NCI-H1417 (cell line): ENCODE measurements at regions not wholly inside any gene's neighbourhood (a gene's known extent, or its start where the extent isn't known, plus 50 kb on each side); places are given as distances from the start of the nearest gene placed in this dataset.
A peak's percentile ranks its signal among the peaks of the same experiment; 100 is the strongest.
"Not testable (repeated sequence)": the region's sequence is repeated elsewhere in the genome, so short reads cannot be mapped to it uniquely, and the experiment has no call there.

ENCODE experiments used
- DNase-seq, 3 experiments: peaks; one replicate each; lab custom pipeline; 2025; lab: John Stamatoyannopoulos, UW

DNA sequence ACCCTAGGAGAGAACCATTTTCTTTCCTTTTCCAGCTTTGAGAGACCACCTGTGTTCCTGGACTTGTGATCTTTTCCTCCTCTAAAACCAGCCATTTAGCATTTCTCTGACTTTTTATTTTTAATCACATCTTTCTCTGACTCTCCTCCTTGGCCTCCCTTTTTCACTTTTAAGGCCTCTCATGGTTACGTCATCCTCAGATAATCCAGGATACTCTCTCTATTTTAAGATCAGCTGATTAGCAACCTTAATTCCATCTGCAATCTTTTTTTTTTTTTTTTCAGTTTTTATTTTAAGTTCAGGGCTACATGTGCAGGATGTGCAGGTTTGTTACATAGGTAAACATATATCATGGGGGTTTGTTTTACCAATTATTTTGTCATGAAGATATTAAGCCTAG is 54.0 kb downstream of the RFPL4B start:
- DNase-seq, result no peak

DNA sequence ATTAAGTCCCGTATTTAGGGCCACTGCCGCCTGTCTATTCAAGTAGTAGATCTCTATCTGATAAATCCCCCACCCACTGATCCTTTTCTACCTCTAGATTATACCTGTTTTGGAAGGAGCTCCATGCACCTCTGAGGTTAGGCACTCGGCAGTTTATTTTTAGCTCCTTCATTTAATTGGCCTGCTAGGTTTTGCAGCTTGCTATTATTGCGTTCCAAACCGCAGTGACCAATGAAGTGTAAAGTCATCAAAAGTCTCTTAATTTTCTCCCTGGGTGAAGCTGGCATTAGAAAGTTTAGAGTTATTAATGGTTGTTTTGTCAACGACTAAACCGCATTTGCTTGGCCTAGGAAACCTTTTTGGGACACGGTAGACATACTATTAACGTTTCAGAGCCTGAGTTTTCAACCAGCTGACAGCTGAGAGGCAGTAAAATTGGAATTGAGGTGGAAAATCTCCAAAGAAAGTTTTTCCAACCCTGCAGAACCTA is 60.0 kb downstream of the RFPL4B start:
- DNase-seq, result peak in 1 of 3 experiments; percentile 39

DNA sequence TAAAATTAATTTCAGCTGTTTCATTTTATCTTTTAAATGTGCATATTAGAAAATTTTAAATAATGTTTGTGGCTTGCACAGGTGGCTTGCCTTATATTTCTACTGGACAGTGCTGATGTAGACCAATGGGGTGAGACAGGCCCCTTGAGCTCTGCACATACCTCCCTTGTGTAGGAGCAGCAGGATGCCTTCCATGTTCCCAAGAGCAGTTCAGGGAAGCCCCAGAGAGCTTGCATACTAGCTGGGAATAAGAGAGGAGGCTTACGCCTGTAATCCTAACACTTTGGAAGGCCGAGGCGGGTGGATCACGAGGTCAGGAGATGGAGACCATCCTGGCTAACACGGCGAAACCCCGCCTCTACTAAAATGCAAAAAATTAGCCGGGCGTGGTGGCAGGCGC is 61.4 kb downstream of the RFPL4B start:
- DNase-seq, result no peak

DNA sequence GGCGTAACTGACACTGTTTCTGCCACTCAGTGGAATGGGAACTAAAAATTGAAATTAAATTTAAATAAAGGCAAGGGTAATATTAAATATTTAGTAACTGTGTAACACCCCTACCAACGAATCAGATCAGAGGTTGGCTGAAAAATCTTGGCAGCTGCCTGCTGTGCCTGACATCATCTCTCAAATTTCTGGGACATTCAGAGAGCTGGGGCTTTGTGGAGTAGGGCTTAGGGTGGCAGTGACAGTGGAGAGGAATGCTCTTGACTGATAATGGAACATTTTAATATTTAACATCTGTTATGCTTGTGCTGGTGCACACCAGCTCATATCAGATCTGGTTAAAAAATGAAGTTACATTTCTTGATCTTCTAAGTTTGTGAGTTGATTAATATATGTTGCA is 62.2 kb downstream of the RFPL4B start:
- DNase-seq, result no peak

DNA sequence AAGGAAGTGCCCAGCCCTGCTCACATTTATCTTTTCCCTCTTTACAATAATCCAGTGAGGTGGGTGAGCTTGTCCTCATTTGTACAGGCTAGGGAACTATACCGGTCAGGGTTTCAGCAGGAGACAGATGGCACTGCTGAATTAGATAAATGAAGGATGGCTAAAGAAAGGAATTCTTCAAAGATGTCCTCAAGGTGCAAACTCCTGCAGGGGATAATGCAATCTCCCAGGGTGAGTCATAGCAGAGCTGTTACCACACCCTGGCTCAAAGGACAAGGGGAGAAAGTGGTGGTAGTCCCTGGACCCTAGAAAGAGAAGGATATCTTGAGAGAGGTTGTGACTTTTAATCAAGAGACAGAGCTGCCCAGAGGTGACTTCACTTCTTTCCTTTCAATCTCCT is 66.7 kb downstream of the RFPL4B start:
- no peak for DNase-seq

DNA sequence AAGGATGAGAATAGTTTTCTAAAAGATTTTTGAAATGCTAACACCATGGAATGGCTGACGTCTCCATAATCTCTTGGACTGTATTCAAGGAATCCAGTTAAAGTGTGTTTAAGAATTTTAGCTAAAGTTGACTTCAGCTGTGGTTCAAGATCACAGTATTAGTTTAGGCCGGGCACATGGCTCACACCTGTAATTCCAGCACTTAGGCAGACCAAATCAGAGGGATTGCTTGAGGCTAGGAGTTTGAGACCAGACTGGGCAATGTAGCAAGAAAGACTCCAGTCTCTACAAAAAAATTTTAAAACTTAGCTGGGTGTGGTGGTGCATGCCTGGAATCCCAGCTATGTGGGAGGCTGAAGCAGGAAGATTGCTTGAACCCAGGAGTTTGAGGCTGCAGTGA is 68.2 kb downstream of the RFPL4B start:
- DNase-seq, result no peak

DNA sequence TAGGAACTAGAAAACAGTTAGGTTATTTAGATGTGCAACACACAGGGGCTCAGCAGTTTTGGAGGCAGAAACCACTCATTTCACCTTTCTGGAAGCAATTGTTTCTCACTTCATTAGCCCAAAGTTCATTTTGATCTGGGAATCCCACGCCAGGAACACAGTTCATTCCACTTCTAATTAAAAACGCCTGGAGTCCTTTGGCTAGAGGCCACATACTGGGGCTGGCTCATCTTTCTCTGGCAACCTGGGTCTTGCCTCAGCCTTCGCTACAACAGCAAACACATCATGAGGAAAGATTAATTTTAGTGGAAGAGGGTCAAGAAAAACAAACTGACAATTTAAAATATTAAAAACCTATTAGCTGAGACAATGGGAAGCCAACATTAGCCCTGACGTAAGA is 69.7 kb downstream of the RFPL4B start:
- DNase-seq, result no peak

DNA sequence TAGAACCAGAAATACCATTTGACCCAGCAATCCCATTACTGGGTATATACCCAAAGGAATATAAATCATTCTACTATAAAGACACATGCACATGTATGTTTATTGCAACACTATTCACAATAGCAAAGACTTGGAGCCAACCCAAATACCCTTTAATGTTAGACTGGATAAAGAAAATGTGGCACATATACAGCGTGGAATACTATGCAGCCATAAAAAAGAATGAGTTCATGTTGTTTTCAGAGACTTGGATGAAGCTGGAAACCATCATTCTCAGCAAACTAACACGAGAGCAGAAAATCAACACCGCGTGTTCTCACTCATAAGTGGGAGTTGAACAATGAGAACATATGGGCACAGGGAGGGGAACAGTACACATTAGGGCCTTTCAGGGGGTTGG is 79.9 kb downstream of the RFPL4B start:
- DNase-seq, result not testable (repeated sequence)

DNA sequence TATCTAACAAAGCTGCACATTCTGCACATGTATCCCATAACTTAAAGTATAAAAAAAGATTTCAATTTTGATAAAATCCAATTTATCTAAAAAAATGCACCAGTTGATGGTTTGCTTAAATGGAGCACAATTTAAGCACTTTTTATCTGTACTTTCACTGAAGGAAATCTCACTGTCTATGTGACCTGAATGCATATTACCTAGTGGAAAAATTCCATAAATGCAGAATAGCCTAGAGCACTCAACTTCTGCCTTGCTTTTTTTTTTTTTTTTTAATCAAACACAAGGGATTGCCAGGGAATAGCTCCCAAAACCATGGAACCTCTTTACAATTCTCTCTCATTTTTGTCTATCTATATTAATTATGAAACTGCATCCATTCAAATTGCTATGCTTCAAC is 80.4 kb downstream of the RFPL4B start:
- no peak for DNase-seq

DNA sequence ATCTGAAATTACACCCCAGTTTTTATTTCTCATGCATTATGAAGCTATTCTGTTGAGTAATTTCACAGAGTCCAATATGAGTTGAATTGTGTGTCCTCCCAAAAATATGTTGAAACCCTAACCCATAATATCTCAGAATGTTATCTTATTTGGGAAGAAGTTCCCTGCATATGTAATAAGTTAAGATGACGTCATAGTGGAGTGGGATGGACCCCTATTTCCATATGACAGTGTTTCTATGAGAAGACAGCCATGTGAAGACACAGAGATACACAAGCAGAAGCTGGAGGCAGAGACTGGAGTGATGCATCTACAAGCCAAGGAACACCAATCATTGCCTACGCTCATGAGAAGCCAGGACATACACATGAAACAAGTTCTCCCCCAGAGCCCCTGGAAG is 81.3 kb downstream of the RFPL4B start:
- DNase-seq, result no peak

DNA sequence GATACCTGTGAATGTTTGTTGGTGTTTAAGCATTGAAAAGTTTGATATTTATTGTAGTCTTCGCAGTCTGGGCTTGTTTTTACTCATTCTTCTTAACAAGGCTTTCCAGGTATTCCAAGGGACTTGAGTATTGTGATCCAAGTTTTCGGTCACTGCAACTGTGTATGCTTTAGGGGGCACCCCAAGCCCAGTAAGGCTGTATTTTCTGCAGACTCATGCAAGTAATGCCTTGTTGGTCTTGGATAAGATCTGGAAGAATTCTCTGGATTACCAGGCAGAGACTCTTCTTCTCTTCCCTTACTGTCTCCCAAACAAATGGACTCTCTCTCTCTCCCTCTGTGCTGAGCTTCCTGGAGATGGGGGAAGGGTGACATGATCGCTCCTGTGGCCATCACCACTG is 82.1 kb downstream of the RFPL4B start:
- peak in 1 of 3 experiments; percentile 17 for DNase-seq

DNA sequence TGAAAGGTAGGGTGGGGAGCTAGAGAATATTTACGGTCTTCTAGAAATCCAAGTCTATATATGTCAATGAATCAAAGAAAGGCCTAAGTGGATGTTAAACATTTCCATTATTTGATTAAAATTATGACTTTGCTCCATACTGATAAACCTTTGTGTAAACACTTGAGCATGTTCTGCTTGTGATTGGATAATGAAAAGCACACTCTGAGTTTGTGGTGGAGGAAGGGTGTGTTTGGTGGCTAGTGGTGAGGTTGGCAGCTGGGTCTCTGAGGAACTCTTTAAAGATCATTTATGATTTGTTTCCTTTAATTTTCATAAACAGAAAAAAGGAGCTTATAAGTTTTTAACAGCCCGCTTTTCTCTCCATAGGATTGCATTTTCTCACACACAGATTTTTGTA is 84.7 kb downstream of the RFPL4B start:
- peak in 1 of 3 experiments; percentile 57 for DNase-seq

DNA sequence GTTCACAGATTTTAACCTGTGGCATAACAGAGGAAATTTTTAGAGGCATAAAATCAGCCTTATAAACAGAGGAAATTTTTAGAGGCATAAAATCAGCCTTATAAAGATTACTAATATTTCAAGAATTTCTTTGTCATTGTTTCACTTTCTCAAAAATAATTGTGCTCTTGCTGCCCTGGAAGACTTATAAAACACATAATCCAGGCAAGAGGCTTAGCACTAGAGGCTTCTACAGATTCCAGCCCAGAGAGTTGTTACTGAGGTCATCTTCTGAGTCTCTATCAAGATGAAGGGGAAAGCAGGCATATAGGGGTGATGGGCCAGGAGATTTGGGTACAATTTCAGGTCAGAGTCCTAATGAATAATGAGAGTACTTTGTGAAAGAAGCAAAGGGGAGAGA is 85.7 kb downstream of the RFPL4B start:
- no peak for DNase-seq

DNA sequence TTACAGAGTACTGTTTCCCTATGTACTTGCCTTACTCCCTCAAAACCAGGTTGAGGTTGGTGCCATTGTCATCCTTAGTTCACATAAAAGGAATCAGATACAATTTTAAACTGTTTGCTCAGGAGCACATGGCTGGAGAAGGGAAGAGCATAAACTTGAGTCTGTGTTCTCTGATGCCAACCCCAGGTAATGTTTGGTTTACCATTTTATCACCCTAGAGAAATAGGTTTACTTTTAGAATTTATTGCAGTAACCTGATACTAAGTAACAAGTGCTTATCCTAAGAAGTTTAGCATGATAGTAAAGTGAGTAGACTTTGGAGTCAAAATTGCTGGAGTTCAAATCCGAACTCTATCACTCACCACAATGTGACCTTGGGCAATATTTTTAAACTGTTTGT is 86.3 kb downstream of the RFPL4B start:
- DNase-seq, result peak; percentile 31 to 81 (median 55)

DNA sequence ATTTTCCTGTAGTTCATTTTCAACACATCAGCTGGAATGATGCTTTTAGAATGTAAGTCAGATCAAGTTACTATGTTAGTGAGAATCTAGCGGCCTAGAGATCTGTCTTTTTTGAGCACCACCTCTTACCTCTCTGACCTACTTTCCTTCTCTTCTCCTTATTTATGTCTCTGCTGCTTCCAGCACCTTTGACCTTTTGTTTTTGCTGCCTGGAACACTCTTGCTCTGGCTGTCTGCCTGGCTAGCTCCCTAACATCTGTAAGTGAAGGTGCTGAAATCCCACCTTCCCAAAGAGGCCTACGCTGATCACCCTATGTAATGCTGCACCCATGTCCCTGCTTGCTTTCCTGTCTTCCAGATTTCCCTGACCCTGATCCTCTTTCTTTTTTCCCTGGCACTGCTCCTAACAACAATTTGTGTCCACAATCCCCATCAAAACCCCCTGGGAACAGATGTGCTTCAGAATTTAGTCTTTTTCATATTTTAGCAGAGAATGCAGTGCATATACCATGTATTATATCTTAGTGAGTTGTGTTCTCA is 87.8 kb downstream of the RFPL4B start:
- DNase-seq, result no peak

DNA sequence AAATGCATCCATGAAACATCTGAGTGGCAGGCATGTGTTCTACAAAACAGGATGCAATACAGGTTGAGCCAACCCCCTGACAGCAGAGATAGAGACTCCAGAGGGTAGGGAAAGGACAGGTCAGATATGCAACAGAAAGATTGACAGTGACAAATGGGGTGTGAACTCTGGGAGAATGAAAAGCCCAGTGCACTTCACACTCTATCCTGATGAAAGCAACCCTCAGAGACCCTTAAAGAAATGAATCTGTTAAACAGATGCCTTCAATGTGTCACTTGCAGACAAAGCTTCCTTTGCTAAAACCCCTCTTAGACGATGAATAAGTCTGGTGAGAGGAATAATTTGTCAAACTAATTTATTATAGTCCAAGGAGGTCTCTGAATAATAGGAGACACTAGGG is 89.9 kb downstream of the RFPL4B start:
- DNase-seq, result peak in 2 of 3 experiments; percentile 29 to 31

DNA sequence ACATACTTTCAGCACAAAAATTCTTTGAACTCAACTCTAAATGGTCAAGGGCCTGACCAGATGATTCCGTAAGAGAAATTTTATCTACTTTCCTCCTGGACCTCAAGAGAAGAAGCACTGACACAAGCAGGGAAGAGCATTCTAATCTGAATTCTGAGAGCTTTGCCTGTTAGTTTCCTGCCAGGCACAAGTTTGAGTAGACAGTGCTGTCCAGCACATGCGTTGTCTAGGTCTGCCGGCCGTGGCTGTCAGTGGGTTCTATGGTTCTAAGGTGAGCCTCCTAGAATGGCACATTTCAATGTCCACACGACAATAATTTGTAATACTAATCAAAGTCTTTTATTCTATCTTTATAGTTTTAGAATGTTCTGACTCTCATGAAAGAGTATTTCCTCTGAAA is 91.9 kb downstream of the RFPL4B start:
- DNase-seq, result no peak

DNA sequence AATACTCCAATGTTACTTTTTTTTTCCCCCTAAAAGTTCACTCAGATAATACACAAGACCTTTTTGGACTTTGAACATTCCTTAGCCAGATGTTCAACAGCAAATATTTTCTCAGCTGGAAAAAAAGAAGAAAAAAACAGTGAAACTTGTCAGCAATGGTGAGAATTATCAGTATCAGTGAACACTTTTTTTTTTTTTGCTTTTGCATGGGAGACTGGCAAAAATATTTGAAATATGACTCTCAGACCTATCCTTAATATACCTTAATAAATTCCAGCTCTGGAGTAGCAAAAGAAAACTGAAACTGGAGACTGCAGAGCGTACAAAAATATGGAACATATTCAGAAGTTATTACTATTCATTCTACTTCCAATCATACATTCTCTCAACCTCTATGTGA is 92.3 kb downstream of the RFPL4B start:
- no peak for DNase-seq

DNA sequence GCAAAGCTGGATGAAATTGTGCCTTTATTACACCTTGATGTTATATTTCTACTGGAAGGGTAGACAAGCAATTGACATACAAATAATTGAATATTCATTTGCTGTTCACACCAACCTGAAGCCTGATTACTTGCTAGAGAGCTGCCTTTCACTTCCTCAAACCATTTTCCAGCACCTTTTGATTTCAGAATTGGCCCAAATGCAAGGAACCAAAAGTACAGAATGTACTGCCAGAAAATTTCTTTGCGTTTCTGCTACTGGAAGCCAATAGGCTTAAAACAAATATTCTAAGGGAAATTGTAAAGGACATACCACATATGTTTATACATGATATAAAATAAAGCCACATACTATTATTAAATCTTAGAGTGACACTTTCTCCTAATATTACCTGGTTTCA is 94.5 kb downstream of the RFPL4B start:
- DNase-seq, result no peak

DNA sequence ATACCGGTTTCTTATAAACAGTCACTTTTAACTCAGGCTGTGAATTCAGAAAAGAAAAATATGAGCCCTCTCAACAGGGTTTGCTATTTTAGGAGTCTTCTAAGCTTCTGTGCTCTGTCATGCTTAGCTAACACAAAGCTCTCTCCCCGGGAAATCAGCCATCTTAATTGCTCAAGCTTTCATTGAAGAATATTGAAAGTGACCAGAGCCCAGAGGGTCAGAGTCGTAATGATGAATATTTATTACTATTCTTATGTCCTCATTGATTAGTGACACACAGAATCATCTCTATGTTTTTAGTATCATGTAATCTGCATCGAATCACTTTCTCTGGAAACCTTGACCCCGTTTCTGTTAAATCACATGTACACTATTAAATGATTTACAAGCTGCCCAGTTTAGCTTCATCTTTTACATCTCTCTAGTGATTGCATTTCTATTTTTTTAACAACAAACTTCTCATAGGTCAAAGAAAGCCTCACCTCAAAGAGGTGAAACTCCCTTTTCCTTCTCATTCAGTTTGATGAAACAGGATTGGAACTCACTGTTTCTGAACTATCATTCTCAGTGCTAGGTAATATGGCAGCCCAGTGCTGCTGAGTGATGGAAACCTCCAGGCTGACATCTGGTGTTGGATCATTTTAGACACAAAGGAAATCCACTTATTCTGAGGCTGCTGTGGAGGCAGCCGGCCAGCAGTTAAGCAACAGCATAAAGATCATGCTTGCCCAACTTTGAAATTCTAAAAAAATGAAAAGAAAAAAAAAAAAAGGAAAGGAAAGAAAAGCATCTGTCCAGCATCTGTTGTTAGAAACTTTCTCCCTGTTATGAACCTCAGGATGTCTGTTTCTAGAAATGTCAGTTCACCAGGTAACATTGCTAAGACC is 96.3 kb downstream of the RFPL4B start:
- peak in 2 of 3 experiments; percentile 42 to 61 for DNase-seq

DNA sequence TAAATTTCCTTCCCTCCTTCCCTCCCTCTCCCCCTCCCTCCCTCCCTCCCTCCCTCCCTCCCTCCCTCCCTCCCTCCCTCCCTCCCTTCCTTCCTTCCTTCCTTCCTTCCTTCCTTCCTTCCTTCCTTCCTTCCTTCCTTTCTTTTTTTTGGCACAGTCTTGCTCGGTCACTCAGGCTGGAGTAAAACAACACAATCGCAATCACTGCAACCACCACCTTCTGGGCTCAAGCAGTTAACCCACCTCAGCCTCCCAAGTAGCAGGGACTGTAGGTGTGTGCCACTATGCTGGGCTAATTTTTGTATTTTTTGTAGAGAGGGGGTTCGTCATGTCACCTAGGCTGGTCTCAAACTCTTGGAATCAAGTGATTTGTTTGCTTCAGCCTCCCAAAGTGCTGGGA is 101.7 kb downstream of the RFPL4B start:
- not testable (repeated sequence) for DNase-seq

DNA sequence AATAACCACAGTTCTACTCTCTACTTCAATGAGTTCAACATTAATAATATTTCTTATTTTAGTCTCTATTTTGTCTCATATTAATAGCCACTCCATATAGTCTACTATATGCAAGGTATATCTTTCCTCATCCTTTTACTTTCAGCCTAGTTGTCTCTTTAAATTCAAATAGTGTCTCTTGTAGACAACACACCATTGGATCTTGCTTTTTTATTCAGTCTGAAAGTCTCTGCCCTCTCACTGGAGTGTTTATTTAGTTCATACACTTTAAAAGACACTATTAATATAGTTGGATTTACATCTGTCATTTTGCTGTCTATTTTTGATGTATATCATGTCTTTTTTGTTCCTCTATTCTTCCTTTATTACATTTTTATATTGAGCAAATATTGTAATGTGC is 103.5 kb downstream of the RFPL4B start:
- DNase-seq, result no peak

DNA sequence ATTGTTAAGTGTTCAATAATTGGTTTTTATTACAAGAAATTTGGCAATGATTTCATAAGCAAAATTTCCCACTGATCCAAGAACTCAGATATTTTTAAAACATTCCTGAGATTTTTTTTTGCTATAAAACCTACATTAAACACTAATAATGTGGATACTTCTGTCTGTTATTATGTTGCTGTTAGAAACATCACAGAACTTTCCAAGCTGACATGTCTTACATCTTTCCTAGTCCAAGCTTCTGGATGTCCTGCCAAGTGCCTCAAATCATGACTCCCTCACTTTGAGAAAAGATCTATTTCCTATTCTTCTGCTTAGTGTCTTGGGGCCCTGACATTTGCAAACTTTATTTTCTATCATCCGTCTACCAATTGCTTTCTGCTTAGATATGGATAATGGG is 110.8 kb downstream of the RFPL4B start:
- DNase-seq, result no peak
